ENCODE measurements at regions not wholly inside any gene's neighbourhood (a gene's known extent, or its start where the extent isn't known, plus 50 kb on each side); places are given as distances from the start of the nearest gene placed in this dataset.

GRCh38 chr3:160091441-160091840 is 102.8 kb downstream of the IL12A start:
- WGBS (ENCODE audit: extremely low coverage, insufficient read length, low lambda C conversion rate) = no CpG with 5 or more reads among the region's 4 CpGs
- H3K14ac ChIP-seq (ENCODE audit: insufficient read depth, low read length) = no peak overlapping the region
- no peaks in the 10 kb centered on the region for H3K9me3 Mint-ChIP-seq
- no peaks in the 10 kb centered on the region for H3K4me1 ChIP-seq (ENCODE audit: insufficient read depth, low read length)
- H3K9me3 ChIP-seq (ENCODE audit: control insufficient read depth, low read depth, low read length) = no peaks in the 10 kb centered on the region
- no peaks in the 10 kb centered on the region for H3K79me2 ChIP-seq (ENCODE audit: insufficient read depth, low read length)
- H2BK20ac ChIP-seq (ENCODE audit: low read depth, low read length, poor library complexity, severe bottlenecking) = no peak overlapping the region
- no peak overlapping the region for H3T11ph ChIP-seq (ENCODE audit: low read length)
- no peak overlapping the region for H3K18ac ChIP-seq (ENCODE audit: insufficient read length, low read depth, low read length)
- no peak overlapping the region for H3K56ac ChIP-seq (ENCODE audit: insufficient read length, low read depth, low read length)
- H3K23ac ChIP-seq (ENCODE audit: insufficient read length, low read depth, low read length) = no peak overlapping the region
- H3K27me3 Mint-ChIP-seq (ENCODE audit: low read depth) = no peaks in the 10 kb centered on the region
- no peak overlapping the region for H4K91ac ChIP-seq (ENCODE audit: insufficient read length, low read depth, low read length)
- H3K36me3 Mint-ChIP-seq (ENCODE audit: insufficient read depth in 1 of 3, low read depth in 3 of 3) = no peaks in the 10 kb centered on the region
- no peaks in the 10 kb centered on the region for H3K23me2 ChIP-seq (ENCODE audit: insufficient read length, low read depth, low read length, poor library complexity, severe bottlenecking)
- no peaks in the 10 kb centered on the region for H4K20me1 ChIP-seq (ENCODE audit: control insufficient read depth, insufficient read depth, insufficient read length)
- no peak overlapping the region for H4K5ac ChIP-seq (ENCODE audit: insufficient read length, low read depth, low read length)
- no peak for DNase-seq
- H3K4me3 Mint-ChIP-seq = no peak overlapping the region
- H4K8ac ChIP-seq (replicated peaks; ENCODE audit: insufficient read length, low read depth, low read length) = no peak overlapping the region
- no peak overlapping the region for H2BK12ac ChIP-seq (ENCODE audit: insufficient read length, low read depth, low read length)
- H2AK5ac ChIP-seq (ENCODE audit: insufficient read length, low read length) = no peak overlapping the region
- H2BK5ac ChIP-seq (ENCODE audit: insufficient read length, low read length) = no peak overlapping the region
- no peak overlapping the region for H3K4ac ChIP-seq (ENCODE audit: low read depth, low read length)
- no peaks in the 10 kb centered on the region for H3K27me3 ChIP-seq (ENCODE audit: insufficient read depth, low read length)
- H2AFZ ChIP-seq (ENCODE audit: low read length) = no peak overlapping the region
- no peaks in the 10 kb centered on the region for H3K4me1 Mint-ChIP-seq
- H3K79me1 ChIP-seq (ENCODE audit: insufficient read depth, low read depth, low read length, poor library complexity, severe bottlenecking) = no peaks in the 10 kb centered on the region
- TF ChIP-seq, protein P1, sequence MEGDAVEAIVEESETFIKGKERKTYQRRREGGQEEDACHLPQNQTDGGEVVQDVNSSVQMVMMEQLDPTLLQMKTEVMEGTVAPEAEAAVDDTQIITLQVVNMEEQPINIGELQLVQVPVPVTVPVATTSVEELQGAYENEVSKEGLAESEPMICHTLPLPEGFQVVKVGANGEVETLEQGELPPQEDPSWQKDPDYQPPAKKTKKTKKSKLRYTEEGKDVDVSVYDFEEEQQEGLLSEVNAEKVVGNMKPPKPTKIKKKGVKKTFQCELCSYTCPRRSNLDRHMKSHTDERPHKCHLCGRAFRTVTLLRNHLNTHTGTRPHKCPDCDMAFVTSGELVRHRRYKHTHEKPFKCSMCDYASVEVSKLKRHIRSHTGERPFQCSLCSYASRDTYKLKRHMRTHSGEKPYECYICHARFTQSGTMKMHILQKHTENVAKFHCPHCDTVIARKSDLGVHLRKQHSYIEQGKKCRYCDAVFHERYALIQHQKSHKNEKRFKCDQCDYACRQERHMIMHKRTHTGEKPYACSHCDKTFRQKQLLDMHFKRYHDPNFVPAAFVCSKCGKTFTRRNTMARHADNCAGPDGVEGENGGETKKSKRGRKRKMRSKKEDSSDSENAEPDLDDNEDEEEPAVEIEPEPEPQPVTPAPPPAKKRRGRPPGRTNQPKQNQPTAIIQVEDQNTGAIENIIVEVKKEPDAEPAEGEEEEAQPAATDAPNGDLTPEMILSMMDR (conservative IDR thresholded peaks at IDR 0.05) = no peak
- H2BK120ac ChIP-seq (ENCODE audit: low read depth, low read length, poor library complexity, severe bottlenecking) = no peak overlapping the region
- no peak overlapping the region for H3K9ac ChIP-seq (ENCODE audit: extremely low read depth, insufficient read length, low read length)
- no peak overlapping the region for H3K27ac ChIP-seq (ENCODE audit: insufficient read length, low read depth, low read length)
- H3K4me2 ChIP-seq (ENCODE audit: insufficient read depth, insufficient read length, low read length) = no peak overlapping the region
- no peak overlapping the region for H3K27ac Mint-ChIP-seq
- no peak overlapping the region for H2BK15ac ChIP-seq (ENCODE audit: low read depth, low read length)
